ENCODE measurements at regions not wholly inside any gene's neighbourhood (a gene's known extent, or its start where the extent isn't known, plus 50 kb on each side); places are given as distances from the start of the nearest gene placed in this dataset.

DNA sequence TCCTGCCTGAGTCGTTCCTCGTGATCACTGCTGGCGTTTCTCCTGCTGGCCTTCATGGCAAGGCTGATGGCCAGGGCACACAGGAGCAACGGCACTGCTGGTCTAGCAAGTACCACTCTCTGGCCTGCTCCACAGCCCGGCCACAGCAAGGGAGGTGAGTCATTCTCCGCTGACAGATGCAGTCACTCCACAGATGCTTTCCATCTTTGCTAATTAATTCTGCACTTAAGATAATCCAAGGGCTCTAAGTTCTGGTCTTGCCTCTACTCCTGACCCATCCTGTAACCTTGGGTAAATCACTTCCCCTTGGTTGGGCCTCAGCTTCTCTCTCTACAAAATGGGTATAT, 244.4 kb downstream of the RPS24 start:
- peak; percentile 52 for DNase-seq

DNA sequence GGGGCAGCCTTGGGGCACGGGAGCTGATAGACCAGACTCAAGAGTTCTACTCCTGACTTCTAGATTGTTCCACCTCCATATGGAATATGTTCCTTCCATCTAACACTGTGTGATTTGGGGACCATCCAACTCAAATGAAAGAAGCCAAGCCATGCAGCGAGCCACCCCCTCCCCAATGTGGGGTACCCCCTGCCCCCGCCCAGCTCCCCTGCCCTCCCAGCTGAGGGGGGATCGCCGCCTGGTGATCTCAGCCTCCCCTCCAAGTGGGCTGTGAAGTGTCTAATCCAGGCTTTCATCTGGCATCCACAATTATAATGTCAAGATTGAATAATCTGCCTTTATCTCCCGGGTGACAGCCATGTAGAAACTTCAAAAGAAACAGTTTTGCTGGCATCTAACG, 246.1 kb downstream of the RPS24 start:
- DNase-seq = no peak

DNA sequence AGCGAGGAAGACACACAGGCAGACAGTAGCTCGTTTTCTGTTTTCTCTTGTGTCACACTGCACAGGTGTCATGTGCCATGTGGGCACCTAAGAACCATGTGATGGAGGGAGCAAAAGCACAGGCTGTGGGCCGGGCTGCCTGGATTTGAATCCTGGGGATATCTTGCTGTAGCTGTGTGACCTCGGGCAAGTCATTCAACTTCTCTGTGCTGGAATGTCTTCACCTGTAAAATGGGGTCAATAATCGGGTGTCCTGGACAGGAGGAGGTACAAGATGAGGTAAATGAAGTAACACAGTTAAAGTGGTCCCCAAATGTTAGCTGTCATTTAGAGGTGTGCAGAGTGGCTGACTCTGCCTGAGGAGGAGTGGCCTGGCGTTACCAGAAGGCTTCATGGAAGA, 246.9 kb downstream of the RPS24 start:
- no peak for DNase-seq

DNA sequence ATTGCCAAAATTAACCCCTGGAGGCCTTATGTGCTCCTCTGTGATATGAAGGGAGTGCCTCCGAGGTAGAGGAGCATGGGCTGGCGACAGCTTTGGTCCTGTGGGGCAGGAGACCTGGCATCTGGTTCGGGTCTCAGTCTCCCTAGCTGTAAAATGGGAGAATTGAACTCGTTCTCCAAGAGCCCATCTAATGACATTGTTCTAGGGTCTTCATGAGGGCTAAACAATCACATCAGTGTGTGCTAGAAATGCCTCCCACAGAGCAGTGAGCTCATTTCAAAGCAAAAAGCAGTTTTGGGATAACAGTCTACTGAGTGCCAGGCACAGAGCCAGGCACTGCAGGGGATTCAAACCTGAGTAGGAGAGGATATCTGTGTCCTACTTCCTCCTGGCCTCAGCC, 248.0 kb downstream of the RPS24 start:
- no peak for DNase-seq

DNA sequence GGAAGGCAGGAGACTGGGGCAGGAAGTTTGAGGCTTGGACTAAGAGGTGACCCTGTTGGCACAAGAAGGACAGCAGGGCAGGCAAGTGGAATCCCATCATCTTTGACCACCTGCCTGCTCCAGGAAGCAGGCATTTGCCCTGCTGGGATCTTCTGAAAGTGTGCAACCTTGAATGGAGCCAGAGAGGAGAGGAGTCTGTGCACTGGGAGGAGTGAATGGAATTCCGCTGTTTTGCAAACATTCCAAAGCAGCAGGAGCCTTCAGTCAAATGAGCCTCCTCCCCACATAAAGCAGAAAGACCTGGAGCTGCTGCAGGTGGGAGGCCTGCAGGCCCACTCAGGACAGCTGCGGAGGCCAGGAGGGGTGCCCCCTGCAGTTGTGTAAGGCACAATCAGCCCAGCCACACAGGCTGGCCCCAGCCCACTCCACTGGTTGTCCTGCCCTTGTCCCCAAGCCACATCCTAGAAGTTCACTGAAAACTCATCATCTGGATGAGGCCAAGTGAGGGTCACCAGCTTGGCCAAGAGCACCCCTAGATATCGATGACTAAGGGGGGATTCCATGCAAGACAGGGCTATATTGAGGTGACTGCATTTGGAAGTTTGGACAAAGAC, 249.5 kb downstream of the RPS24 start:
- no peak for DNase-seq

DNA sequence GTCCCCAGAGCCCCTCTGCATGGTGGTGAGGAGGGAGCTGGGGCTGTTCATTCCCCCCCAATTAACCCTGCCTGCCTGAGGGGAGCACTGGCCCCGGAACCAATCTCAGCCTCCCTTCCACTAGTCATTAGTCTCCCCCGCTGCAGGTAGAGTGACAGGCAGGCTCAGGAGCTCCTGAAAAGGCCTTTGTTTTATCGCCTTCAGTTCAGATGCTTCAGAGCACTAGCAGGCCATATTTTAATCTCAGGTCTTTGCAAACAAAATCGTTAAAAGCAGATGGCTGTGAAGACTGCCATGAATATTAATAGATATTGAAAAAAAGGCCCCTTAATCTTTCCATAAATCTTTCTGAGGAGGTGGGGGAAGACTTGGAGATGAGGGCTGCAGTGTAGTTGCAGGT, 250.7 kb downstream of the RPS24 start:
- DNase-seq = no peak

DNA sequence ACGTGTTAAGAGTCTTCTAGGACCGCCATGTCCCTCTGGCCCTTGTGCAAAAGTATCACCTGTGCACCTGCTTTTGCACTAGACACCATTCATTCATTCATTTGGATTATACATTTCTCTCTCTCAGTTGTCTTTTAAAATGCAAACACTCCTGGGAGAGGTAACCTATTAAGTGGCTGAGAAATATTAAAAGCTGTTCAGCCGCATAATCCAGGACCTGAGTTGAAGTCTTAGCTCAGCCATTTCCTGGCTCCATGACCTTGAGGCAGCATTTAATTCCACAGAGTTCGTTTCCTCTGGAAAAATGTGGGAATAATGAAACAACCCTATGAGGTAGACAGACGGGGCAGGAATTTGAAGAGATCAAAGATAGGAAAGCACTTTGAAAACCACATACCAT, 251.6 kb downstream of the RPS24 start:
- DNase-seq = no peak

DNA sequence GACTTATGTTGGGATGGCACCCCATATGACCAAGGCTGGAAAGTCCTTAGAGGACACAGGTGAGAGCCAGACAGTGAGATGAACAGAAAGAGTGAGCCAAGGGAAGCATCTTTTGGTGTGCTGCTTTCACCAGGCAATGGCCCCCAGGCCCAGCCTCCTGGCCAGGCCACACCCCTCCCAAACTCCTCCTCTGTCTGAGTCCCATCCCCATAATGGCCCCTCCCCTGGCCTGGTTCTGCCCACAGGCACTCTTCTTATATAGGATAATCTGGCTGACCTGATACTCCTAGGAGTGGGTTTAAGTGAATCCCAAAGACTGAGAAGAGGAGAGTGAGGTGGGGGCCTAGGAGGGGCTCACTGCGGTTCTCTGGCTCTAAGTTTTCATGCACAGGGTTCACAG, 252.5 kb downstream of the RPS24 start:
- no peak for DNase-seq

DNA sequence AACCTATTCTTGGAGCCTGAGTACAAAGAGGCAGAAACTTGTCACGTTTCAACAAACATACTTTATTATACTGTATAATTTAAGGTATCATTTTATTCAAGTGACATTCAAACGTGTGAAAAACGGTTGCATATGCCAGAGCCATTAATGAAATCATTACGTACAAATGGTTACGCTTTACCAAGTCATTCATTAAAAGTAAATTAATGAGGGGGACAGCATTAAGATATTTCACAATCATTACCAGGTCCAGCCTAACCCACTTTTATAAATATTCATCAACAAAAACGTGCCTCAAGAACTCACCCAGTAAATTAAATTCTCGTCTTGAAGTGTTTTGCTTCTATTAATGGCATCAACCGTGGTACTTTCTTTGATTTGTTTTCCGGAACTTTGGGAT, 253.0 kb downstream of the RPS24 start:
- no peak for DNase-seq

DNA sequence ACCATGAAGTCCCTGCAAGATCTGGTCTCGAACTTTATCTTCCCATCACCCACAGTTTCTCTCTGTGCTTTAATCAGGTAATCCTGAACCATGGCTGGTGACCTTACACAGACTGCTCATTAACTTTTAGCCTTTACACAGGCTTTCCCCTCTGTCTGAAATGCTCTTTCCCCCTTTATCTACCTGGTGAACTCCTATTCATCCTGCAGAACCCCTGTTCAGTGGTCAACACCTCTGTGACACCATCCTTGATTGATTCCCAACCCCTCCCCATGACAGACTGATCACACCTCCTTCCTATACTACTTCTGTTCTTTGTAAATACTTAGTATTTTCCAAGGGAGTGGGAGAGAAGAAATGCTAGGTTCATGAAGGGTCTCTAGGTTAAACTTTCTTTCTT, 254.0 kb downstream of the RPS24 start:
- no peak for DNase-seq

DNA sequence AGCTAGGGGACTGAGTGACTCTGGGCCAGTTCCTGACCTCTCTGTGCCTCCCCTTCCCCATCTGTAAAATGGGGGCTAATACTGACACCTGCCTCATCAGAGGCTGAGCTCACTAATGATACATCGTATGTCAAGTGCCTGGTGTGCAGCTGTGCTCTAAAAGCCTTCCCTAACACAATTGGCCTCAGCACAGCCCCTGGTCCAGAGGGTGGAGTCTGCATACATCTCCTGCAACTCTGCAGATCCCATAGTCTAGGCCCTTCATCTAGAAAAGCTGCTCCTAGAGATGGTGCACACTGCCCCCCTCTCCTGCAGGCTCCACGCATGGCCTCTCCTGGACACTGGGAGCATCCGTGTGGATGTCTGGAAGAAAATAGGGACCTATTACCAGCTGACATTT, 255.0 kb downstream of the RPS24 start:
- no peak for DNase-seq

DNA sequence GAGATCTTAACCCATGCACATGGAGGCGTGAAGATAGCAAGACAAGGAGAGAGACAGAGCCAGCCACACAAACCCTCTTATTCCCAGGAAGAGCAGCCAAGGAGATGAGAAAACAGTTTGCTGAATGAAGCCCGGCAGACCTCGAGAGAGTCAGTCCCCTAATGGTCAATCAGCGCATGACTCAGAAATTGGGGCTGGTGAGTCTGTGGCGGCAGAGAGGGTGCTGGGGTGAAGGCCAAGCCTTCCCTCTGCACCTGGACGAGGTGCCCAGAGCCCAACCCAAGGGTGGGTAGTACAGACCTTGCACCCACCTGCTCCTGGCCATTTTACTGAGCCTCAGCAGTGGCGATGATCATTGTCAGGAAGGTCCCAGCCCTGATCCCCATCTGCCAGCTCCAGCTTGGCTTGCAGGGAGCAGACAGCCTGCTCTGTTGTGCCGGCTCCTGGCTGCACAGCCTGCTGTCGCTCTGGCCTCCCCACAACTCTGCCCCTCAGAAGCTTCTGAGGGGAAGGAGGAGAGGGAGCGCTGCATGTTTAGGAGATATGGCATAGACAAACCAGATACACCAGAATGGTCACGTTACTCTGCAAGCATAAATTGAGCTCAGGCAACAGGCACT, 256.6 kb downstream of the RPS24 start:
- DNase-seq = no peak

DNA sequence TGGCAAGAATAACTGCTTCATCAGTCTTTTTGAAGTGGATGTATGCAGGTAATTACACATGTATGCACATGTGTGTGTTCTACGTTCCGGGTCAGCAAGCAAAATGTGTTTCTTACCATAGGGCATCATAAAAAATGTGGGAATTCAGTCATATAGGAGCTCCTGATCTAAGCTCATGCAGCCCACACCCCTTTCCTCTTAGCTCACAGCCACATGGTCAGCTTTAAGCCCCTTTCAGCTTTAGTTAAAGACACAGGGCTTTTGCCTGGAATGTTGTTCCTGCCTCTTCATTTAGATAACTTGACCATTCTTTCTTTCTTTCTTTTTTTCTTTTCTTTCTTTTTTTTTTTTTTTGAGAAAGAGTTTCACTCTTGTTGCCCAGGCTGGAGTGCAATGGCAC, 258.1 kb downstream of the RPS24 start:
- no peak for DNase-seq

DNA sequence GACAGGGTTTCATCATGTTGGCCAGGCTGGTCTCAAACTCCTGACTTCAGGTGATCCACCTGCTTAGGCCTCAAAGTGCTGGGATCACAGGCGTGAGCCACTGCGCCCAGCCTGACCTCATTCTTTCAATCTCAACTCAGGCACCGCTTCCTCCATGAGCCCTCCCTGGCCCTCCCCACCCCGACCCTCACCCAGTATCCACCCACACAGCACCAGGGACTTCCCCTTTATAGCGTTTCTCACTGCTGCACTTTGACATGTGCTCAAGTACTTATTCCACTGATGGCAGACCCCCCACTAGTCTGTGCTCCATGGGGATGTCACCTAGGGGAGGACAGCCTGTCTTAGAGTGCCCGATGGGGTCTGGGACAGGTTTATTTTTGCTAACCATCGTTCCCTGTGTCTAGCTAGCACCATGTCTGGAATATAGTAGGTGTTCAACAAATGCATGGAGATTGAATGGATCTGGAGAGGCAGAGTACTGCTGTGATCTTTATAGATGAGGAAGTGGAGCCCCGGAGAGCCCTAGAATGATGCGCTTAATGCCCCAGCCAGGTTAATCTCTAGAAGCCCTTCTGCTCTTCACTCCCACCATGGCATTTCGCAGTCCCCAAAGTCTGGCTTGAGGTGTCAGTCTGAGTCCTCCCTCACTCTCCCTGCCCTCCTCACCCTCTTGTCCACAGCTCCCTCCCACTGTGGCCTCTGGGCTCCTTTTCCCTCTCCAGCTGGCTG, 258.8 kb downstream of the RPS24 start:
- no peak for DNase-seq

DNA sequence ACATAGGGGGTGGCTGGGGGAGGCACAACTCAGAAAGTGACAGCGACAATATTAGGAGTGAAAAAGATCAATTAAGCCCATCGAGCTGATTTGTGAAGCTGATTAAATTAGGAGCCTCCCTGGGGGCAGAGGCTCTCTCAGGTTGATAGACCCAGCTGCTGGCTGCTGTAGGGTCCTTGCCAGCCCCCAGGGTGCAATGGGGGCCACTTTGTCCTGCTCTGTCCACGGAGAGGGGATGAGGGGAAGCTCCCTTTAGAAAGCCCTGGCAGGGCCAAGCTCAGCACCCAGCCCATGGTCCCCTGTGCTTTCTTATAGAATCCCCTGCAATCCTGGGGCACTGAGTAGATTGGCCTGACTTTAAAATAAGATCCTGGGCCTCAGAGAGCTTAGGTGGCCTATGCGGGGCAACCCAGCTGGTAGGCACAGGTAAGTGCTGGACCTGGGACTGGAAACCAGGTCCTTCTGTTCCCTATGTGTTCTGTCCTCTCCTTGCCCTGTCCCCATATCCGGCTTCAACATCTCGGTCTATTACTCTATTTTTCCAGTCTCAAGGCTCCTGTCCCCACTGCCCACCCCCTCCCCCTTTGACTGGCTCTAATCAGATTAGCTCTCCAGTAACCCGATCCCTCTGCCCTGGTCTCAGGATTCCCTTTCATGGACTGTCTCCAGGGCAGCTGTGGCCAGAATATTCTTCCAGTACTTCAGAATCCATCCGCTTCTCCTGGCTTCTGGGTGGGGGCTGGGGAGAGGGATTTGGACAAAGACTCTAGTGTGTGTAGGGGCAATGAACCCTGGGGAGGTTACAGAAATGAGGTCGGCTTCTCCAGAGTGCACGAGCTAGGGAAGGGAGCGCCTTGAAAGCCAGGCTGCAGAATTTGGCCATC, 259.6 kb downstream of the RPS24 start:
- no peak for DNase-seq

DNA sequence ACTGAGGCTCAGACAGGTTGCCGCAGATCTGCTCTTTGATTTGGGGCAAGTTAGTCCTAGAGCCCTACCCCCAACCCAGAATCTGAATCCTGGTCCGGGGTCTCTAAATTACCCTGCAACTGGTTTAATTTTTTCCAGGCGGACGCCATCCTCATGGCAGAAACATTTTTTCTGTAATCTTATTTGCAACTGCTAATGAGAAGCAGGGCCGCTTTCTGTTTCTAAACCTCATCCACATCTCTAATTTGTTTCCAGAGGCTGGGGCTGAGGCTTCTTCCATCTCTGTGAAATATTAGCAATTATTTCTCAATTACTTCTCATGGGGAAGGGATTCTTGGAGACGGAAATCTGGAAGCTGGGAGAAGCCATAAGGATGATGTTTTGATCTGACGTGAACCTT, 261.6 kb downstream of the RPS24 start:
- DNase-seq = no peak

DNA sequence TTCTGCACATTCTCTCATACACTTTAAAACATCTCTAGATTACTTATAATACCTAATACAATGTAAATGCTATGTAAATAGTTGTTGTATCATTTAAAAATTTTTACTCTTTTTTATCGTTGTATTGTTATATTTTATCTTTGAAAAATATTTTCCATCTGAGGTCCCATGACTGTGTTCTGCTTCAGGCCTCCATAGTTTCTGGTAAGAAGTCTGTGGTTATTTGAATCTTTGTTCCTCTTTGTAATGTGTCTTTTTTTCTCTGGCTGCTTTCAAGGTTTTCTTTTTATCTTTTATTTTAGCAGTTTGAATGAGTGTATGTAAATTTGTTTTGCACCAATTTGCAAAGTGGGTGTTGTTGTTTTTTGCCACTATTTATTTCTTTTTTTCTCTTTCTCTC, 263.1 kb downstream of the RPS24 start:
- DNase-seq = no peak

DNA sequence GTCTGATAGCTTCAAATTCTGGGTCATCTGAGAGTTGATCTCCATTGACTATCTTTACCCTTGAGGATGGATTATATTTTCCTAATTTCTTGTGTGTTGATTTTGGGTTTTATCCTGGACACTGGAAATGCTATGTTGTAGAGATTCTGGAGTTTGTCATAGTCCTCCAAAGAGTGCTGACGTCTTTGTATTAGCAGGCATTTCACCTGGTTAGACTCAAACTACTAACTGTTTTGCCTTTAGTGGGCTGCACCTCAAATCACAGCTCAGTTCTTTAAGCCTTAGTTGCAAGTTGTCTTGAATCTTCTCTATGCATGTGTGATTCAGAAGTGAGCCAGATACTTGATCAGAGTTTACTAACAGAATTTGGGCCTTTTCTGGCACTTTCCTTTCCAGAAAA, 264.3 kb downstream of the RPS24 start:
- DNase-seq = no peak

DNA sequence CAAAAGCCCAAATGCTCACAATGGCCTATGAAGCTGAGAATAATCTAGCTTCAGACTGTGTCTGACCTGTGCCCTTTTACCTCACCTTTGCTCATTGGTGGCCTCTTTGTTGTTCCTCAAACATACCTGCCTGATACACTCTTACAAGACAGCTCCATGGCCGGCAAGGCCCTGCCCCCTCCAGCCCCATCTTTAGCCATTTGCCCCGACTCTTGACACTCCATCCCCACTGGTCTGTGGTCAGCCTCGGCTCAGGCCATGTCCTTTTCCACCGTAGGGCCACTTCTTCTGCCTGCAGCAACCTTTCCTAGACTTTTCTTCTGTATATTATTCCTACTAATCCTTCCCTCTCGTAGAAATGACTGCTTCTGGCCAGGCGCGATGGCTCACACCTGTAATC, 265.2 kb downstream of the RPS24 start:
- no peak for DNase-seq

DNA sequence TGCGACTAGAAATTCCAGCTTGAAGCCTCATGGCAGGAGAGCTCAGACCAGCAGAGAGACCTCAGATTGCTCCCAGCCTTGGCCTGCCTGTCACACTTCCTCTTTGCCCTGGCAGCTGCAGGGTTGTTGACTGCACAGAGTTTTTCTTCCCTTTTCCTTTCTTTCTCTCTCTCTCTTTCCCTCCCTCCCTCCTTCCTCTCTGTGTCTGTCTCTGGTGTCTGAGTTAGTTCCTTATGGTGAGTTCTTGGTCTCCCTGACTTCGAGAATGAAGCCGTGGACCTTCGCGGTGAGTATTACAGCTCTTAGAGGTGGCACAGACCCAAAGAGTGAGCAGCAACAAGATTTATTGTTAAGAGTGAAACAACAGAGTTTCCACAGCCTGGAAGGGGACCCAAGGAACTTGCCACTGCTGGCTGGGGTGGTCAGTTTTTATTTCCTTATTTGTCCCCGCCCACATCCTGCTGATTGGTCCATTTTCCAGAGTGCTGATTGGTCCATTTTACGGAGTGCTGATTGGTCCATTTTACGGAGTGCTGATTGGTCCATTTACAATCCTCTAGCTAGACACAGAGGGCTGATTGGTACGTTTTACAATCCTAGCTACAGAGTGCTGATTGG, 266.3 kb downstream of the RPS24 start:
- DNase-seq = no peak

DNA sequence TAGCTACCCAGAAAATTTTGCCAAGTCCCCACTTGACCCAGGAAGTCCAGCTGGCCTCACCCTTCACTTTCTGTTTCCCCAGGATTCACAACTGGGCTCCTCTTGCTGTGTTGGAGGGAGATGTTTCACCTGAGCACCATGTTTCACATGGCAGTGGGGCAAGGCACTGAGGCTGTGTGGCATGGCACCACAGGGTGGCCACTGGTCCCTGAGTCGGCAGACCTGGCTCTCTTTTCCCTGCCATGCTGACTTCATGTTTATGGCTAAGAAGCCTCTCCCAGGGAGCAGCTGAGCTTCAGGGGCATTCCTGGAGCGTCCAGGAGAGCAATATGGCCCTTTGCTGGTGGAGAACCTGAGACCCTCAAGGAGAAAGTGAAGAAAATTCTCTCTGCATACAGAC, 266.9 kb downstream of the RPS24 start:
- no peak for DNase-seq

DNA sequence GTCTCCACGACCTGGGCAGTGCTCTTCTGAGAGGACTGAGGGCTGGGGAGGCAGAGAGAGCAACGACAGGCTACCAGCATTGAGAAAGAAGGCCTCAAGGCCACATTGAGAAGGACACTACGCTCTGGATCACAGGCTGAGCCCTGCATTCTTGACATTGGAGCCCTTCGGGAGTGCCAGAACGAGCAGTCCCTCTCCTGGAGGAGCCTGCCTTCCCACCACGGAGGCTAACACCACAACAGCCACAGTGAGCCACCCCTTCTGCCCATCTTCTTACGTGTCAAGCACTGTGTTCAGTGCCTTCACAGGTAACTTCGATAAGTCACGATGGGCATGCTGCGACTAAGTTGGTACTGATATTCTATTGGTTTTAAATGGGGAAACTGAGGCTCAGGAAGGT, 267.8 kb downstream of the RPS24 start:
- DNase-seq = no peak
